ACC112 (cell line): ENCODE measurements at regions not wholly inside any gene's neighbourhood (a gene's known extent, or its start where the extent isn't known, plus 50 kb on each side); places are given as distances from the start of the nearest gene placed in this dataset.
A peak's percentile ranks its signal among the peaks of the same experiment; 100 is the strongest.

ENCODE experiments used
- H2AFZ ChIP-seq: fragments of 200-600 bp; sonication (generic); one replicate; pipeline ENCODE4 v1.6.0; 2017; ENCODE audit warnings: antibody characterized with exemption, low read length; ENCODE audit not compliant: unreplicated experiment
- H3K27ac ChIP-seq: fragments of 200-600 bp; sonication (generic); 2 replicates; pipeline ENCODE4 v1.5.1; 2014; ENCODE audit warnings: low read depth, mild to moderate bottlenecking, antibody characterized with exemption, low read length, moderate library complexity
- H3K27me3 ChIP-seq: fragments of 200-600 bp; sonication (generic); 2 replicates; pipeline ENCODE4 v1.6.1; 2014; ENCODE audit warnings: mild to moderate bottlenecking, antibody characterized with exemption, low read length, moderate library complexity, mixed read lengths; ENCODE audit not compliant: insufficient read depth
- H3K36me3 ChIP-seq: fragments of 200-600 bp; sonication (generic); 2 replicates; pipeline ENCODE4 v1.6.1; 2016; ENCODE audit warnings: mild to moderate bottlenecking, antibody characterized with exemption, low read length, moderate library complexity, mixed read lengths; ENCODE audit not compliant: insufficient read depth
- H3K4me1 ChIP-seq: fragments of 200-600 bp; sonication (generic); one replicate; pipeline ENCODE4 v1.6.1; 2016; ENCODE audit warnings: low read length, mixed read lengths; ENCODE audit not compliant: insufficient read depth, unreplicated experiment, control insufficient read depth
- H3K4me3 ChIP-seq: fragments of 200-600 bp; sonication (generic); 2 replicates; pipeline ENCODE4 v1.5.1; 2014; ENCODE audit warnings: mild to moderate bottlenecking, low read depth, low read length
- H3K79me2 ChIP-seq: fragments of 200-600 bp; sonication (generic); one replicate; pipeline ENCODE4 v1.6.0; 2016; ENCODE audit warnings: low read length; ENCODE audit not compliant: control insufficient read depth, unreplicated experiment, insufficient read depth

- no peak overlapping the region for H2AFZ ChIP-seq
- no peaks in the 10 kb centered on the region for H3K36me3 ChIP-seq
- no peaks in the 10 kb centered on the region for H3K79me2 ChIP-seq
- peaks cover 28% of the 10 kb centered on the region for H3K4me1 ChIP-seq
- no peak overlapping the region for H3K4me3 ChIP-seq
- H3K27me3 ChIP-seq: no peaks in the 10 kb centered on the region
- H3K27ac ChIP-seq: no peak overlapping the region
Measured at GRCh38 chr2:240235149-240235803, 94.8 kb upstream of the OTOS start.

- Histone ChIP-seq H3K27me3 (no peaks in the 10 kb centered on the region), H3K4me3 (no peak overlapping the region), H3K27ac (no peak overlapping the region), H3K79me2 (no peaks in the 10 kb centered on the region), H2AFZ (no peak overlapping the region), H3K4me1 (peaks cover 28% of the 10 kb centered on the region), H3K36me3 (no peaks in the 10 kb centered on the region)
Measured at GRCh38 chr2:240235811-240236210, 95.4 kb upstream of the OTOS start.

GRCh38 chr2:240236217-240237111, 96.0 kb upstream of the OTOS start:
- Histone ChIP-seq H2AFZ (no peak overlapping the region), H3K4me3 (no peak overlapping the region), H3K27me3 (no peaks in the 10 kb centered on the region), H3K4me1 (peaks cover 28% of the 10 kb centered on the region), H3K36me3 (no peaks in the 10 kb centered on the region), H3K79me2 (no peaks in the 10 kb centered on the region), H3K27ac (peak overlapping the region; percentile 83; the same call in 1 of the 2 replicates)

GRCh38 chr2:240237609-240238174, 97.2 kb upstream of the OTOS start:
- H3K79me2 ChIP-seq: no peaks in the 10 kb centered on the region
- H3K4me1 ChIP-seq: peaks cover 28% of the 10 kb centered on the region
- peak overlapping the region; percentile 44; the same call in 1 of the 2 replicates for H3K4me3 ChIP-seq
- no peaks in the 10 kb centered on the region for H3K27me3 ChIP-seq
- H3K27ac ChIP-seq: peak overlapping the region; percentile 83
- H3K36me3 ChIP-seq: no peaks in the 10 kb centered on the region
- no peak overlapping the region for H2AFZ ChIP-seq

GRCh38 chr2:240238201-240238600, 97.7 kb upstream of the OTOS start:
- Histone ChIP-seq H3K4me3 (no peak overlapping the region), H2AFZ (no peak overlapping the region), H3K27me3 (no peaks in the 10 kb centered on the region), H3K27ac (peak overlapping the region; percentile 83), H3K79me2 (no peaks in the 10 kb centered on the region), H3K36me3 (no peaks in the 10 kb centered on the region), H3K4me1 (peaks cover 28% of the 10 kb centered on the region)

GRCh38 chr2:240238786-240239185, 98.3 kb upstream of the OTOS start:
- peaks cover 28% of the 10 kb centered on the region for H3K4me1 ChIP-seq
- no peak overlapping the region for H3K4me3 ChIP-seq
- no peaks in the 10 kb centered on the region for H3K27me3 ChIP-seq
- H3K27ac ChIP-seq: peak overlapping the region; percentile 83
- no peaks in the 10 kb centered on the region for H3K79me2 ChIP-seq
- H2AFZ ChIP-seq: no peak overlapping the region
- H3K36me3 ChIP-seq: no peaks in the 10 kb centered on the region

GRCh38 chr2:240239325-240239724, 98.9 kb upstream of the OTOS start:
- H3K36me3 ChIP-seq: no peaks in the 10 kb centered on the region
- no peak overlapping the region for H3K4me3 ChIP-seq
- H3K27ac ChIP-seq: no peak overlapping the region
- H3K79me2 ChIP-seq: no peaks in the 10 kb centered on the region
- H2AFZ ChIP-seq: no peak overlapping the region
- H3K27me3 ChIP-seq: no peaks in the 10 kb centered on the region
- peaks cover 28% of the 10 kb centered on the region for H3K4me1 ChIP-seq

GRCh38 chr2:240240017-240240734, 99.7 kb upstream of the OTOS start:
- no peaks in the 10 kb centered on the region for H3K27me3 ChIP-seq

GRCh38 chr2:240240781-240241180, 100.3 kb upstream of the OTOS start:
- H3K4me3 ChIP-seq: no peak overlapping the region
- no peak overlapping the region for H2AFZ ChIP-seq
- H3K27me3 ChIP-seq: no peaks in the 10 kb centered on the region
- H3K27ac ChIP-seq: no peak overlapping the region
- H3K79me2 ChIP-seq: no peaks in the 10 kb centered on the region
- peaks cover 28% of the 10 kb centered on the region for H3K4me1 ChIP-seq
- no peaks in the 10 kb centered on the region for H3K36me3 ChIP-seq

More at GRCh38 chr2:240240017-240240734, 99.7 kb upstream of the OTOS start:
- Histone ChIP-seq H3K79me2 (no peaks in the 10 kb centered on the region), H3K27ac (no peak overlapping the region), H3K4me1 (peaks cover 28% of the 10 kb centered on the region), H3K4me3 (no peak overlapping the region), H2AFZ (no peak overlapping the region), H3K36me3 (no peaks in the 10 kb centered on the region)

GRCh38 chr2:240241572-240241971, 101.1 kb upstream of the OTOS start:
- Histone ChIP-seq H3K4me3 (no peak overlapping the region), H3K79me2 (no peaks in the 10 kb centered on the region), H3K27ac (no peak overlapping the region), H3K36me3 (no peaks in the 10 kb centered on the region), H2AFZ (no peak overlapping the region), H3K27me3 (no peaks in the 10 kb centered on the region), H3K4me1 (peaks cover 24% of the 10 kb centered on the region)
